Adrenal gland (tissue), 9 donors: ENCODE measurements at regions not wholly inside any gene's neighbourhood (a gene's known extent, or its start where the extent isn't known, plus 50 kb on each side); places are given as distances from the start of the nearest gene placed in this dataset.

Source experiments
- DNase-seq, 7 donors: peaks; one replicate each; pipeline ENCODE4 v3.0.0-alpha.2; 2019 to 2020
- H3K27ac ChIP-seq, 5 donors: fragments of 200-600 bp; sonication (generic) in 4 of 5; 1 replicate in 3 of 5; 2 replicates in 2 of 5; pipeline versions ENCODE4 v1.5.1 to v1.8.0; 2016 to 2020; ENCODE audit warnings: mild to moderate bottlenecking in 1 of 5
- H3K27me3 ChIP-seq: fragments of 200-600 bp; 2 replicates; pipeline ENCODE4 v1.8.0; 2021
- H3K36me3 ChIP-seq, 2 donors: fragments of 200-600 bp; replicated peaks in 1 of 2; 1 replicate in 1 of 2; 2 replicates in 1 of 2; pipeline versions ENCODE4 v1.5.1 to v1.8.0; 2018 to 2022
- H3K4me1 ChIP-seq, 2 donors: fragments of 200-600 bp; replicated peaks in 1 of 2; 1 replicate in 1 of 2; 2 replicates in 1 of 2; pipeline versions ENCODE4 v1.5.1 to v1.8.0; 2018 to 2021
- H3K4me3 ChIP-seq, 4 donors: fragments of 200-600 bp; sonication (generic) in 3 of 4; one replicate each; pipeline ENCODE4 v1.5.1; 2016 to 2018
- H3K9me3 ChIP-seq, 3 donors: fragments of 200-600 bp; sonication (generic) in 1 of 3; replicated peaks in 1 of 3; 1 replicate in 2 of 3; 2 replicates in 1 of 3; pipeline versions ENCODE4 v1.5.1 to v1.8.0; 2016 to 2021
- CTCF ChIP-seq, 6 experiments: fragments of 450-650 bp in 4 of 6; fragments of 200-600 bp in 2 of 6; sonication (generic) in 1 of 6; IDR thresholded peaks; 1 replicate in 5 of 6; 2 replicates in 1 of 6; pipeline versions ENCODE4 v1.5.1 to v1.8.0; 2016 to 2021; ENCODE audit warnings: antibody characterized with exemption in 6 of 6, mild to moderate bottlenecking in 2 of 6, moderate library complexity in 1 of 6
- POLR2A ChIP-seq, 2 donors: fragments of 450-650 bp; IDR thresholded peaks; one replicate each; pipeline ENCODE4 v1.6.1; 2017; ENCODE audit warnings: antibody characterized with exemption in 2 of 2, mild to moderate bottlenecking in 2 of 2, moderate library complexity in 1 of 2
- WGBS, 4 donors: extraction: QIAGEN DNeasy Blood & Tissue Kit in 2 of 4; methylation state at CpG; one replicate each; pipeline versions ENCODE4 v1.1.5 to v1.1.7; 2013 to 2017; 5-methylcytosine and 5-hydroxymethylcytosine counted together
- intact Hi-C, 2 donors: fragments of 100-400 bp; cut with DNase I; formaldehyde crosslinking; loops; one replicate each; pipeline versions ENCODE4 v1.14.1 to v1.15.0; 2022 to 2023
- donor health status: healthy with polysubstance abuse.
- donor health status: Bipolar disorder and iron deficiency.
- donor health status: DM: yes; HTN: yes; CAD: no.
- donor health status: DM: no; HTN: no; CAD: no.
- donor health status: DM: no; HTN: no; CAD: no.

GRCh38 chr18:5630057-5630899 lies 86.5 kb upstream of the EPB41L3 start:
- Histone ChIP-seq H3K9me3 (no peaks in the 10 kb centered on the region), H3K27ac (peak overlapping the region in 4 of 5 donors; percentile 3 to 90 (median 80)), H3K4me3 (peak overlapping the region in 2 of 4 donors; percentile 55 to 88), H3K27me3 (no peaks in the 10 kb centered on the region), H3K4me1 (peaks cover 6 to 11% of the 10 kb centered on the region in 2 donors), H3K36me3 (no peaks in the 10 kb centered on the region)
- peak; percentile 75 to 88 (median 82) for DNase-seq
- TF ChIP-seq CTCF (IDR thresholded peaks at IDR 0.05) (no peak), POLR2A (IDR thresholded peaks at IDR 0.05) (peak; percentile 60 to 74)
- 0 to 1% (median 1%) methylated on average over 20 to 79 of the region's 79 CpGs for WGBS, 4 donors
- intact Hi-C loops = no loop called here

- peak overlapping the region; percentile 55 to 88 (median 70) for H3K4me3 ChIP-seq
- intact Hi-C loops = loop anchor here in 1 of 2 donors (10.0 kb wide), 1 partner anchor 64 kb away; no protein-coding TSS in a partner anchor
- H3K36me3 ChIP-seq = no peaks in the 10 kb centered on the region
- TF ChIP-seq CTCF (IDR thresholded peaks at IDR 0.05) (no peak), POLR2A (IDR thresholded peaks at IDR 0.05) (peak; percentile 63 to 67)
- DNase-seq = peak; percentile 58 to 80 (median 61)
- peak overlapping the region in 4 of 5 donors; percentile 3 to 90 (median 80) for H3K27ac ChIP-seq
- H3K9me3 ChIP-seq = no peaks in the 10 kb centered on the region
- H3K4me1 ChIP-seq = peaks cover 6 to 11% of the 10 kb centered on the region in 2 donors
- no peaks in the 10 kb centered on the region for H3K27me3 ChIP-seq
- WGBS, 4 donors = 0% methylated on average over 4 to 90 of the region's 90 CpGs
Observed at GRCh38 chr18:5628512-5629255, 84.9 kb upstream of the EPB41L3 start.

GRCh38 chr18:5627776-5628511 lies 84.1 kb upstream of the EPB41L3 start:
- Histone ChIP-seq H3K27me3 (no peaks in the 10 kb centered on the region), H3K27ac (peak overlapping the region in 4 of 5 donors; percentile 3 to 90 (median 80)), H3K4me1 (peaks cover 6 to 11% of the 10 kb centered on the region in 2 donors), H3K4me3 (peak overlapping the region; percentile 55 to 88 (median 70)), H3K36me3 (no peaks in the 10 kb centered on the region), H3K9me3 (no peaks in the 10 kb centered on the region)
- DNase-seq = no peak
- intact Hi-C loops = loop anchor here in 1 of 2 donors (10.0 kb wide), 1 partner anchor 63 kb away; no protein-coding TSS in a partner anchor
- TF ChIP-seq CTCF (IDR thresholded peaks at IDR 0.05) = no peak
- WGBS, 4 donors = 5 to 17% (median 12%) methylated on average over 21 to 29 of the region's 29 CpGs
